Neutrophil (primary cell): ENCODE measurements at regions not wholly inside any gene's neighbourhood (a gene's known extent, or its start where the extent isn't known, plus 50 kb on each side); places are given as distances from the start of the nearest gene placed in this dataset.

Experiments used
- H3K27ac ChIP-seq: fragments of 200-600 bp; sonication (generic); 2 replicates; pipeline ENCODE4 v1.5.1; 2016; ENCODE audit warnings: mild to moderate bottlenecking, moderate library complexity
- H3K27me3 ChIP-seq: fragments of 200-600 bp; sonication (generic); 2 replicates; pipeline ENCODE4 v1.6.0; 2016; ENCODE audit warnings: mild to moderate bottlenecking
- H3K36me3 ChIP-seq: fragments of 200-600 bp; sonication (generic); 2 replicates; pipeline ENCODE4 v1.5.1; 2017
- H3K4me1 ChIP-seq, 2 experiments: fragments of 200-600 bp in 1 of 2; sonication (generic) in 1 of 2; 1 replicate in 1 of 2; 2 replicates in 1 of 2; pipeline versions ENCODE4 v1.5.1 to v1.6.1; 2013 to 2016; ENCODE audit warnings: low read depth in 1 of 2, low read length in 1 of 2, mild to moderate bottlenecking in 1 of 2, moderate library complexity in 1 of 2; ENCODE audit not compliant: control insufficient read depth in 1 of 2, insufficient read depth in 1 of 2
- H3K4me3 ChIP-seq, 2 experiments: fragments of 200-600 bp in 1 of 2; sonication (generic) in 1 of 2; 1 replicate in 1 of 2; 2 replicates in 1 of 2; pipeline ENCODE4 v1.5.1; 2013 to 2016; ENCODE audit warnings: low read depth in 1 of 2, low read length in 1 of 2, mild to moderate bottlenecking in 1 of 2, moderate library complexity in 1 of 2
- H3K9me3 ChIP-seq: fragments of 200-600 bp; sonication (generic); 2 replicates; pipeline ENCODE4 v1.5.1; 2016
- CTCF ChIP-seq: fragments of 200-600 bp; sonication (generic); IDR thresholded peaks from 2 replicates; pipeline ENCODE4 v1.5.1; 2016; ENCODE audit warnings: antibody characterized with exemption

DNA sequence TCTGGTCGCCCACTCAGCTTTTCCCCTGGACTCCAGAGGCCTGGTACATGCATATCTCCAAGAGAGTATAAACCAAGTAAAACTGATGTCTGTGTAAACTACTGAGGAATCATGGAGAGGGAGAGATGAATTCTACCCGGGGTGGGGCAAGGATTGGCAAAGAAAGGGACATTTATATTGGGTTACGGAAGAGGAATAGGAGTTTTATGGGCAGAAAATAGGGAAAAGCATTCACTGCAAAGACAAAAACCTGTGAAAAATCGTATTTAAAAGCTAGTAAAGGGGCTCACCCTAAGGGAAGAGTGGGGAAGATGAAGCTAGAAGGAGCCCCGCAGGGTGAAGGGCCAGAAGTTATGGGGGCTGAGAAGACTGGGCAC is 248.0 kb upstream of the KLF4 start:
- Histone ChIP-seq H3K27me3 (no peaks in the 10 kb centered on the region), H3K9me3 (no peaks in the 10 kb centered on the region), H3K27ac (no peak overlapping the region), H3K36me3 (no peaks in the 10 kb centered on the region), H3K4me3 (no peak overlapping the region), H3K4me1 (peaks cover 0 to 3% of the 10 kb centered on the region in 2 experiments)
- TF ChIP-seq CTCF: no peak

DNA sequence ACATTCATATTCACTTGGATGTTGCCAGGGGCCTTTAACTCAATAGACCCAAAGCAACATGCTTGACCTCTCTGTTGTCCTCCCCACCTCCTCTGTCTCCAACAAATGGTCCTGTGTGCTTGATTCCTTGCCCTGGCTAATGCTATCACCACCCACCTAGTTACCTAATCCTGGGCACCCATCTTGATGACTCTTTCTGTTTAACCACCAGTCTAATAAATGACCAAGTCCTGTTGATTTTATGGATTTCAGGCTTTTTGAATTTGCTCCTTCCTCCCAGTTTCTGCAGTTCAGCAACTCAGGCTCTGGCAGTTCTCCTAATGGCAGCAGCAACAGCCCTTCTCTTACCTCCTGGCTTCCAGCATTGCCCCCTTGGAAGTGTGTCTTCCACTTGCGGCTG is 246.3 kb upstream of the KLF4 start:
- H3K9me3 ChIP-seq: no peaks in the 10 kb centered on the region
- no peak overlapping the region for H3K4me3 ChIP-seq
- peaks cover 0 to 3% of the 10 kb centered on the region in 2 experiments for H3K4me1 ChIP-seq
- H3K27ac ChIP-seq: no peak overlapping the region
- TF ChIP-seq CTCF: no peak
- no peaks in the 10 kb centered on the region for H3K36me3 ChIP-seq
- H3K27me3 ChIP-seq: no peaks in the 10 kb centered on the region

- peaks cover 0 to 3% of the 10 kb centered on the region in 2 experiments for H3K4me1 ChIP-seq
- no peaks in the 10 kb centered on the region for H3K9me3 ChIP-seq
- H3K36me3 ChIP-seq: no peaks in the 10 kb centered on the region
- no peak overlapping the region for H3K27ac ChIP-seq
- H3K27me3 ChIP-seq: no peaks in the 10 kb centered on the region
- TF ChIP-seq CTCF: no peak
- no peak overlapping the region for H3K4me3 ChIP-seq
These were observed 244.9 kb upstream of the KLF4 start for GRCh38 chr9:107734256-107735013.

GRCh38 chr9:107733523-107733894 is 243.9 kb upstream of the KLF4 start:
- H3K4me3 ChIP-seq: no peak overlapping the region
- TF ChIP-seq CTCF: no peak

GRCh38 chr9:107732781-107733522 is 243.4 kb upstream of the KLF4 start:
- TF ChIP-seq CTCF: no peak
- Histone ChIP-seq H3K27ac (no peak overlapping the region), H3K4me1 (peaks cover 0 to 3% of the 10 kb centered on the region in 2 experiments), H3K9me3 (no peaks in the 10 kb centered on the region), H3K36me3 (no peaks in the 10 kb centered on the region), H3K4me3 (no peak overlapping the region), H3K27me3 (no peaks in the 10 kb centered on the region)

More at GRCh38 chr9:107733523-107733894, 243.9 kb upstream of the KLF4 start:
- H3K36me3 ChIP-seq: no peaks in the 10 kb centered on the region
- H3K27ac ChIP-seq: no peak overlapping the region
- no peaks in the 10 kb centered on the region for H3K9me3 ChIP-seq
- H3K4me1 ChIP-seq: peaks cover 0 to 3% of the 10 kb centered on the region in 2 experiments
- no peaks in the 10 kb centered on the region for H3K27me3 ChIP-seq
